AG04449 (cell line): ENCODE measurements at regions not wholly inside any gene's neighbourhood (a gene's known extent, or its start where the extent isn't known, plus 50 kb on each side); places are given as distances from the start of the nearest gene placed in this dataset.

Source experiments
- CTCF ChIA-PET: fragments of 350-600 bp; formaldehyde crosslinking; extraction: SDS; loops from one replicate; lab custom pipeline; 2021; ENCODE audit warnings: antibody characterized with exemption; lab: Yijun Ruan, JAX
- POLR2A ChIA-PET: fragments of 400-600, 350-600 bp; formaldehyde crosslinking; extraction: SDS; loops from one replicate; lab custom pipeline; 2020; ENCODE audit warnings: antibody characterized with exemption, inconsistent platforms; lab: Yijun Ruan, JAX
- DNase-seq: peaks from one replicate; pipeline ENCODE4 v3.0.0-alpha.2; 2010; ENCODE audit warnings: low read depth, low spot score
- H3K4me3 ChIP-seq: 2 replicates; pipeline ENCODE4 v1.5.1; 2011; ENCODE audit warnings: low read depth, mild to moderate bottlenecking, control low read depth, low read length
- CTCF ChIP-seq: IDR thresholded peaks from one replicate; pipeline ENCODE4 v1.5.1; 2011; ENCODE audit warnings: mild to moderate bottlenecking, moderate library complexity, low read length, control low read depth, inconsistent platforms; ENCODE audit not compliant: insufficient read depth; ENCODE audit errors: missing control alignments

GRCh38 chr4:184553891-184554290, 79.5 kb upstream of the IRF2 start:
- no peak overlapping the region for H3K4me3 ChIP-seq
- TF ChIP-seq CTCF = no peak
- DNase-seq = no peak
- ChIA-PET CTCF (no interaction called here), POLR2A (no interaction called here)

GRCh38 chr4:184550476-184550875, 76.1 kb upstream of the IRF2 start:
- POLR2A ChIA-PET = interaction anchor here (0.6 kb wide), 1 partner anchor 110 kb away, joined by 3 read pairs; no protein-coding TSS in a partner anchor
- no peak for TF ChIP-seq CTCF
- H3K4me3 ChIP-seq = no peak overlapping the region
- DNase-seq = no peak
- CTCF ChIA-PET = interaction anchor here (1.2 to 1.9 kb wide), 2 partner anchors 10 to 287 kb away, joined by 5 to 8 read pairs; no protein-coding TSS in a partner anchor

GRCh38 chr4:184548648-184549341, 74.4 kb upstream of the IRF2 start:
- no peak for DNase-seq
- POLR2A ChIA-PET = interaction anchor here (0.7 kb wide), 1 partner anchor 532 kb away, joined by 3 read pairs; no protein-coding TSS in a partner anchor

DNA sequence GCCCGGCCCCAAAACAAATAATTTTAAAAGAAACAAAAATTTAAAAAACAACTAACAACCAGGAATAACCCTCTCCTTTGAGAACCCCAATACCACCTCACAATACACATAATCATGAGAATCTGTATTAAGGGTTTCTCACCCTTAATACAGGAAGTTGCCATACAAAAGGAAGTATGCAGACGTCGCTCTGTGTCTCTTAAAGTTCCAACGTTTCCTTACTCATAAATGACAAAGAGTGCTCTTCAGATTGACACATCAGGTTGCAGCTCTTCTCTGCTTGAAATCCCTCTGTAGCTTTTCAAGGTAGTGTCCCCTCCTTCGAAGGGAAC, 73.9 kb upstream of the IRF2 start:
- H3K4me3 ChIP-seq = no peak overlapping the region
- no peak for DNase-seq
- no peak for TF ChIP-seq CTCF
- ChIA-PET POLR2A (no interaction called here), CTCF (interaction anchor here (0.6 kb wide), 2 partner anchors 12 to 284 kb away, joined by 4 read pairs; no protein-coding TSS in a partner anchor)

More at GRCh38 chr4:184548648-184549341, 74.4 kb upstream of the IRF2 start:
- no peak for TF ChIP-seq CTCF
- H3K4me3 ChIP-seq = no peak overlapping the region
- CTCF ChIA-PET = interaction anchor here (0.6 kb wide), 1 partner anchor 13 kb away, joined by 4 read pairs; no protein-coding TSS in a partner anchor

GRCh38 chr4:184544788-184545409, 70.5 kb upstream of the IRF2 start:
- no peak for DNase-seq
- H3K4me3 ChIP-seq = no peak overlapping the region
- ChIA-PET POLR2A (no interaction called here), CTCF (interaction anchor here (1.0 to 2.1 kb wide), 3 partner anchors 257 to 281 kb away, joined by 3 to 6 read pairs (median 3); no protein-coding TSS in a partner anchor)
- TF ChIP-seq CTCF = no peak

DNA sequence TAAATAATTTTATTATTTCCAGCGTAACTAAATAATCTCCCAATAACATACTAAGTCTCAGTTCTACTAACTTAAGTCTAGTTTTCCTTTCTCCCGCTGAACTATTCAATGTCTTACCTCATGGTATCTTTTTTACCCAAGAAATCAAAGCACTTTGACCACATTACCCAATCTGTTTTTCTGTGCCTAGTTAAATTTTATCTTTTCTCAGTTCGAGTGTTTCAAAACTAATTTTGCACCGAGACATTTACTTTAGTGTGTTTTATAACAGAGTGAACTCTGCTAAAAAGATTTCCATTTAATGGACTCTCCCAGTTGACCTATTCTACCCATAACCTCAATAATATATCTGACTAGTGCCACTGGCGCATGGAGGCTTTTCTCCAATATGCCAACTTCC, 67.6 kb upstream of the IRF2 start:
- H3K4me3 ChIP-seq = no peak overlapping the region
- POLR2A ChIA-PET = no interaction called here
- no peak for TF ChIP-seq CTCF
- no peak for DNase-seq
- CTCF ChIA-PET = interaction anchor here (1.8 to 2.0 kb wide), 2 partner anchors 278 to 290 kb away, joined by 5 to 8 read pairs; no protein-coding TSS in a partner anchor
